IMR-90 (cell line): ENCODE measurements at regions not wholly inside any gene's neighbourhood (a gene's known extent, or its start where the extent isn't known, plus 50 kb on each side); places are given as distances from the start of the nearest gene placed in this dataset.

Experiments used
- ATAC-seq: fragments of 200-7000 bp; cut with Tn5 transposase; 2 replicates; pipeline ENCODE4 v1.9.1; 2020; ENCODE audit warnings: low read depth, mild to moderate bottlenecking, moderate library complexity
- BruUV-seq: library from RNA; stranded (reverse); fragments of 400-500 nt; replicated peaks from 2 replicates; lab custom pipeline; 2021; lab: Mats Ljungman, UMichigan
- CTCF ChIA-PET: fragments of 300-600 bp; formaldehyde crosslinking; extraction: SDS; loops from one replicate; lab custom pipeline; 2021; ENCODE audit warnings: antibody characterized with exemption; lab: Yijun Ruan, JAX
- POLR2A ChIA-PET: fragments of 300-600 bp; sonication (Branson Sonifier 250); formaldehyde crosslinking; loops from one replicate; lab custom pipeline; 2022; ENCODE audit warnings: antibody characterized with exemption; ENCODE audit not compliant: unreplicated experiment; lab: Charles Lee
- DNase-seq: peaks from one replicate; pipeline ENCODE4 v3.0.0; 2013
- H2AFZ ChIP-seq: replicated peaks from 2 replicates; pipeline ENCODE3; 2013; ENCODE audit warnings: low read length, mild to moderate bottlenecking; ENCODE audit not compliant: poor library complexity
- H2AK5ac ChIP-seq: 2 replicates; pipeline ENCODE4 v1.6.1; 2013; ENCODE audit warnings: low read depth, low read length, inconsistent platforms
- H2AK9ac ChIP-seq: replicated peaks from 2 replicates; pipeline ENCODE3; 2013; ENCODE audit warnings: mild to moderate bottlenecking, low read depth, low read length, moderate library complexity; ENCODE audit not compliant: poor library complexity
- H2BK120ac ChIP-seq: 2 replicates; pipeline ENCODE4 v1.6.1; 2013; ENCODE audit warnings: low read depth, low read length, inconsistent platforms
- H2BK15ac ChIP-seq: 3 replicates; pipeline ENCODE4 v1.6.1; 2013; ENCODE audit warnings: low read depth, low read length, inconsistent platforms
- H2BK20ac ChIP-seq: 2 replicates; pipeline ENCODE4 v1.6.1; 2013; ENCODE audit warnings: low read depth, mild to moderate bottlenecking, inconsistent platforms, low read length, moderate library complexity
- H2BK5ac ChIP-seq: 2 replicates; pipeline ENCODE4 v1.6.1; 2013; ENCODE audit warnings: mild to moderate bottlenecking, low read depth, low read length, inconsistent platforms; ENCODE audit not compliant: poor library complexity, severe bottlenecking
- H3K14ac ChIP-seq: replicated peaks from 2 replicates; pipeline ENCODE4 v1.6.1; 2013; ENCODE audit warnings: low read depth, low read length, inconsistent platforms
- H3K18ac ChIP-seq: 2 replicates; pipeline ENCODE4 v1.6.1; 2013; ENCODE audit warnings: low read depth, low read length, control low read depth
- H3K23ac ChIP-seq: 2 replicates; pipeline ENCODE4 v1.6.1; 2013; ENCODE audit warnings: low read depth, low read length, inconsistent platforms
- H3K27ac ChIP-seq: 2 replicates; pipeline ENCODE4 v1.5.1; 2013; ENCODE audit warnings: mild to moderate bottlenecking, control low read depth, low read length; ENCODE audit not compliant: insufficient read depth
- H3K27me3 ChIP-seq: 2 replicates; pipeline ENCODE4 v1.6.1; 2013; ENCODE audit warnings: low read length; ENCODE audit not compliant: control insufficient read depth, insufficient read depth
- H3K36me3 ChIP-seq: 2 replicates; pipeline ENCODE4 v1.6.1; 2013; ENCODE audit warnings: low read length, mixed read lengths; ENCODE audit not compliant: control insufficient read depth, insufficient read depth
- H3K4ac ChIP-seq: 2 replicates; pipeline ENCODE4 v1.6.1; 2013; ENCODE audit warnings: low read depth, low read length, inconsistent platforms
- H3K4me1 ChIP-seq: 2 replicates; pipeline ENCODE4 v1.6.1; 2013; ENCODE audit warnings: low read length, mixed read lengths; ENCODE audit not compliant: control insufficient read depth, insufficient read depth
- H3K4me2 ChIP-seq: 2 replicates; pipeline ENCODE4 v1.6.1; 2013; ENCODE audit warnings: low read depth, mild to moderate bottlenecking, control low read depth, low read length, moderate library complexity
- H3K4me3 ChIP-seq: 2 replicates; pipeline ENCODE4 v1.5.1; 2013; ENCODE audit warnings: low read depth, mild to moderate bottlenecking, control low read depth, low read length, moderate library complexity; ENCODE audit not compliant: insufficient read depth
- H3K56ac ChIP-seq: 2 replicates; pipeline ENCODE4 v1.6.1; 2013; ENCODE audit warnings: low read length, inconsistent platforms; ENCODE audit not compliant: insufficient read depth; ENCODE audit errors: extremely low read depth
- H3K79me1 ChIP-seq, 2 experiments: 2 replicates each; pipeline ENCODE4 v1.6.1; 2013; ENCODE audit warnings: low read length in 2 of 2, inconsistent platforms in 1 of 2, low read depth in 1 of 2
- H3K9ac ChIP-seq: 2 replicates; pipeline ENCODE4 v1.6.1; 2013; ENCODE audit warnings: low read depth, low read length, control low read depth
- H3K9me1 ChIP-seq: 2 replicates; pipeline ENCODE4 v1.6.1; 2013; ENCODE audit warnings: low read length, inconsistent platforms; ENCODE audit not compliant: insufficient read depth
- H3K9me3 ChIP-seq: 2 replicates; pipeline ENCODE4 v1.6.1; 2013; ENCODE audit warnings: low read length; ENCODE audit not compliant: control insufficient read depth, insufficient read depth
- H4K20me1 ChIP-seq: 2 replicates; pipeline ENCODE4 v1.6.1; 2013; ENCODE audit warnings: low read length, inconsistent platforms; ENCODE audit not compliant: insufficient read depth
- H4K5ac ChIP-seq: 2 replicates; pipeline ENCODE4 v1.6.1; 2013; ENCODE audit warnings: mild to moderate bottlenecking, low read depth, low read length, control low read depth
- H4K8ac ChIP-seq, 2 experiments: 2 replicates each; pipeline ENCODE4 v1.6.1; 2013; ENCODE audit warnings: low read depth in 2 of 2, low read length in 2 of 2, control low read depth in 1 of 2, inconsistent platforms in 1 of 2
- H4K91ac ChIP-seq: 2 replicates; pipeline ENCODE4 v1.6.1; 2013; ENCODE audit warnings: low read depth, low read length, inconsistent platforms; ENCODE audit not compliant: insufficient read depth
- POLR2A ChIP-seq: IDR thresholded peaks from 2 replicates; pipeline ENCODE4 v1.6.1; 2012; ENCODE audit warnings: mild to moderate bottlenecking, low read depth, low read length
- WGBS, 2 experiments: methylation state at CpG; one replicate each; pipeline versions ENCODE4 v1.1.5 to v1.1.7; 2013; ENCODE audit warnings: missing lambda C conversion rate in 2 of 2; ENCODE audit not compliant: insufficient read length in 1 of 2; ENCODE audit errors: extremely low coverage in 2 of 2; 5-methylcytosine and 5-hydroxymethylcytosine counted together
- dilution Hi-C: fragments of 300-500 bp; cut with HindIII; formaldehyde crosslinking; loops from one replicate; pipeline ENCODE4 v1.14.3; 2018; ENCODE audit warnings: low sequenced_read_pairs; ENCODE audit not compliant: unreplicated experiment
- in situ Hi-C: fragments of 300-500 bp; cut with MboI; formaldehyde crosslinking; loops from 3 replicates; pipeline ENCODE4 v1.14.3; 2019; ENCODE audit warnings: low sequenced_read_pairs, inconsistent platforms, mixed read lengths
- intact Hi-C: fragments of 100-400 bp; cut with micrococcal nuclease; formaldehyde crosslinking; loops from 2 replicates; pipeline ENCODE4 v1.10.0; 2022

GRCh38 chr7:88363869-88364268 is 57.2 kb upstream of the STEAP4 start:
- ATAC-seq (no peak), DNase-seq (no peak)
- H2AFZ ChIP-seq = no peak overlapping the region
- H3K79me1 ChIP-seq = no peaks in the 10 kb centered on the region
- no peak overlapping the region for H3K4me2 ChIP-seq
- no CpG with 5 or more reads among the region's 2 CpGs for WGBS, 2 experiments
- H4K8ac ChIP-seq = no peak overlapping the region
- no peak overlapping the region for H3K23ac ChIP-seq
- dilution Hi-C loops = no loop called here
- no peak overlapping the region for H2BK15ac ChIP-seq
- BruUV-seq = no TSS peak
- no peak overlapping the region for H2AK5ac ChIP-seq
- H2AK9ac ChIP-seq = no peak overlapping the region
- no peak overlapping the region for H2BK20ac ChIP-seq
- H4K20me1 ChIP-seq = no peaks in the 10 kb centered on the region
- no peaks in the 10 kb centered on the region for H3K4me1 ChIP-seq
- H4K5ac ChIP-seq = no peak overlapping the region
- in situ Hi-C loops = no loop called here
- ChIA-PET POLR2A (no interaction called here), CTCF (no interaction called here)
- H3K4me3 ChIP-seq = no peak overlapping the region
- no peaks in the 10 kb centered on the region for H3K27me3 ChIP-seq
- no peak overlapping the region for H4K91ac ChIP-seq
- TF ChIP-seq POLR2A = no peak
- H3K9me1 ChIP-seq = no peaks in the 10 kb centered on the region
- no peaks in the 10 kb centered on the region for H3K9me3 ChIP-seq
- no peak overlapping the region for H2BK120ac ChIP-seq
- no peak overlapping the region for H3K18ac ChIP-seq
- H3K9ac ChIP-seq = no peak overlapping the region
- H3K14ac ChIP-seq = no peak overlapping the region
- H3K36me3 ChIP-seq = no peaks in the 10 kb centered on the region
- H3K4ac ChIP-seq = no peak overlapping the region
- no peak overlapping the region for H2BK5ac ChIP-seq
- no peak overlapping the region for H3K27ac ChIP-seq
- intact Hi-C loops = no loop called here
- H3K56ac ChIP-seq = no peak overlapping the region
